Muscle of arm (tissue), 1 donor: ENCODE measurements at regions not wholly inside any gene's neighbourhood (a gene's known extent, or its start where the extent isn't known, plus 50 kb on each side); places are given as distances from the start of the nearest gene placed in this dataset.
"Not testable (repeated sequence)": the region's sequence is repeated elsewhere in the genome, so short reads cannot be mapped to it uniquely, and the experiment has no call there.

Experiments used
- DNase-seq: peaks from one replicate; pipeline ENCODE4 v3.0.0-alpha.2; 2013

DNA sequence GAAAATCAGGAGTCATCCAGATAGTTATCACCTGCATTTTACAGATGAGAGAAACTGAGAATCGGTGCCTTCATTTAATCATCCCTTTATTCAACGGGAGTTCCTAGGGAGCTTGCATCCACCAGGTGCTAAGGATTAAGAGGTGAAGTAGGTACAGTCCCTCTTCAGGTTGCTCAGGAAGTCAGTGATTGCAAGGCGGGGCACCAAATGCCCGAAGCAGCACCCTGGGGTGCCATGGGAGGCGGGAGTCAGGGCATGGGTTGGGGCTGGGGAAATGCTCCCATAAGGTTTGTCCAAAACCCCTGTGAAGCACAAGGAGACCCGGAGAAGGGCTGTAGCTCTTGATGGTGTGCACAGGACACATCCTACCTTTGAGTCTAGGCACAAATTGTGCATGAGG, 98.8 kb upstream of the KLF4 start:
- DNase-seq: no peak

DNA sequence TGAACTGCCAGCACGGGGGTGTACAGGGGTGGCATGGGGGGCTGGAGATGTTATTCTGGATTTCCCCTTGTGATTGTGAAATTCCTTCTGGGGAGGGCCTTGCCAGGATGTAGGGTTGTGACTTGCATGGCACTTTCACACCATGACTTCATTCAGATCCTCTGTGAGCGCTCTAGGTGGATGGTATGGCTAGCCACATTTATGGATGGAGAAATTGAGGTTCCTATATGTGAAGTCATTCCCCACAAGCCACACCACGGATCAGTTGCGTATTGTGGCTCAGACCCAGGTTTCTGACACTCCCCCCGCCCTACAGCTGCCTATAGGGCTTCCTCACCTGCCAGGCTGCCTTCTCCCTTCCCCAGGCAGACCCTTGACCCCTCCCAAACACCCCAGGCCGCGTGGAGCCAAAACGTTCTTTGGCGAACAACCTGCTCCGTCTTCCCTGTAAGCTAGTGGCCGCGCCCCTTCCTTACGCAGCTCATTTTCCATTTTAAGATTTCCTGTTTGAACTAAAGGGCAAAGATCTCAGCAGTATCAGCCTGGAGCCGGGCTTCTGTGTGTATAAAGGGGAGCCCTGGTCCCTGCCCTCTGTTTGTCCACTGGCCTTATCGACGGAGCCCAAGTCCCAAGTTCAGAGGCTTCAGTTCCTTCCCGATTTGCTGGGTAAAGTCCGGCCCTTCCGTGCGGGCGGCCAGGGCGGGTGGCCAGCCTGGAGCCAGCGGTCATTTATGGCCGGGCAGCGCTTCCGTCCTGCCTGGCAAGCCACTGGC, 97.8 kb upstream of the KLF4 start:
- DNase-seq: no peak

DNA sequence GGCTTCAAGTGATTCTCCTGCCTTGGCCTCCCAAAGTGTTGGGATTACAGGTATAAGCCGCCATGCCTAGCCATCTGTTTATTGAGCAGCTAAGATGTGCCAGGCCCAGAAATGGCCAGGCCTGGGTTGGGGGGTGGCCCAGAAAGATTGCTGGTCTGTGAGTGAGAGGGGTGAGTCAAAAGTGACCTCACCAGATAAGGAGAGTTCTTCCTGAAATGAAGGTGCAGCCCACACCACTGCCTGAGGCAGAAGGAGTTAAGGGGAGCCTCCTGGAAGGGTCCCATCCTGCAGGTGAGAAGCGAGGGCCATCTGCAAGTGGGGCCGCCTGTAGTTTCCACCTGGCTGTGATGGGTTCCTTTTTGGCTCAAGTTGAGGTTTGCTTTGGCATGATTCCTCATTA, 96.9 kb upstream of the KLF4 start:
- DNase-seq: no peak

DNA sequence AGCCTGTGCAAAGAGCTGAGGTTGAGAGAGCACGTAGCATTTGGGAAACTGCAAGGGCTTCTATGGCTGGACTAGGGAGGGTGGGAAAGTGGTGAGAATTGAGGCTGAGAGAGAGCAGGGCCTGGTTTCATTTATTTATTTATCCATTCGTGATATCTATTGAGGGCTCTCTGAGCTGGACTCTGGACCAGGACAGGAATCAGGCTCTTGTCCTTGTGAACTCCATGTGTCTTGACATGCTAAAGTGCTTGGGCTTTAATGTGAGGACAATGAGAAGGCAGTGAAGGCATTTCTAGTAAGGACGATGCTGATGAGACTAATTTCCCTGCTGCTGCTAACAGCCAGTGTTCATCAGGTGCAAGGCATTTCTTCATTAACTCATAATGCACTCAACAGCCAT, 95.9 kb upstream of the KLF4 start:
- no peak for DNase-seq

DNA sequence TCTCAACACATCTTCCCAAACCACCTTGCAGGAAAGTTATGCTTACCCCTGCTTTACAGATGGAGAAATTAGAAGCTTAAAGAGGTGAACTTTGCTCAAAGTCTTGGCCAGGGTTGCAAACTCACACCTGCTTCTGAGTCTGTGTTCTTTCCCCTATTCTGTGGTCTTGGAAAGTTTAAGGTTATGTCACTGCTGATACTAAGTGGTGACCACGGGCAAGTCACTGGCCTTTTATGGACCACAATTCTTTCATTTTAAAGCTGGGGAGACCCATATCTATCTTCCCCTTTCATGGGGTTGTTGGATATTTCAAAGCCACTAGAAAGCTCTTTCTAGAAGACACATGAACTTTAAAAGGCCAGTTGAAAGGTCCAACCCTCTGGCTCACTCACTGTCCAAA, 95.4 kb upstream of the KLF4 start:
- DNase-seq: no peak

DNA sequence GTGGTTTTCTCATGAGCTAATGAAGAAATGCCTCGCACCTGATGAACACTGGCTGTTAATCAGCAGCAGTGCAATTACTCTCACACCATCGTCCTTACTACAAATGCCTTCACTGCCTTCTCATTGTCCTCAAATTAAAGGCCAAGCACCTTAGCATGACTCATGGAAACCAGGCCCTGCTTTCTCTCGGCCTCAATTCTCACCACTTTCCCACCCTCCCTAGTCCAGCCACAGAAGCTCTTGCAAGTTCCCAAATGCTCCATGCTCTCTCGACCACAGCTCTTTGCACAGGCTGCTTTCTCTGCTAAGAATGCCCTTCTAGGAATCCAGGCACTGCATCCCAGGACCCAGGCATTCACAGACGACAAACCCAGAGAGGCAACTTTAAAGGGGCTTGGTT, 94.6 kb upstream of the KLF4 start:
- DNase-seq: no peak

DNA sequence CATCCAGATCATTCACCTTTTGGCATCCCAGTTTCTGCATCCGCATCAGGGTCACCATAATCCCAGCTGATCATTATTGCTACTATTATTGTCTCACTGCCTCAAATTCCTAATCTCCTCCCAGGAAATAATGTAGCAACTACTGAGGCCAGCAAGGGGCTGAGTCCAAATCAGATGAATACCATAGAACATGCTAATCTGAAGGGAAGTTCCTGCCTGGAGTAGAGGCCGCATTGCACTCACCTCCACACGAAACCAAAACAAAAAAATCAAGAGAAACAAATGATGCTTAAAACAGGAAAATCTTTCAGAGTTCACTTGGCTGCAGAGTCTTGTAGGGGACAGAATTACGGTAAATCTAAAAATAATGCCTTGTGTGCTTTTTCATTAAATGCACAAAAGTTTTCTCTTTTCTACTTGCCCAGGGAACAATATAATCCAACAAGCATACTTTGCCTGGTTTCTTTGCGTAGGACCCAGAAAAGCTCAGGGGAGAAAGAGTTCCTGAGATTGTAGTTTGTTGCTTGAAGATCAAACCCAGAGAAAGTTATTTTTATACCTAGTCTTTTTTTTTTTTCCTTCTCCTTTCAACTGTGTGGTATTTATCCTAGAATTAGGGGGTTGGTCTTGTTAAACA, 87.7 kb upstream of the KLF4 start:
- no peak for DNase-seq

DNA sequence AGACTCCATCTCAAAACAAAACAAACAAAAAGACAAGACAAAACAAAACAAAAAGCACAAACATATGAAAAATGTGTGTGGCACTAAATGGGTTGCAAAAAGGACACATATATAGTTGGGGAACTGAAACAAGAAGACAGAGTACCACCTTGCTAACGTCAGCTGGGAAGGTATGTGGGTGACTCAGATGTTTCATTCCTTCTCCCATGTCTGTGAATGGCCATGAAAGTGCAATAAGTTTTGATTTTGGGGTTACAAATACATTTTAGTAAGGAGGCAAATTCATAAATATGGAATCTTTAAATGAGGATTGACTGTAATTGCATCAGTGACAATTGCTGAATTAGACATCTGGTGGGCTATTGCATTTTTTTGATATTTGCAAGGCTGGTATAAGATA, 81.6 kb upstream of the KLF4 start:
- DNase-seq: no peak

DNA sequence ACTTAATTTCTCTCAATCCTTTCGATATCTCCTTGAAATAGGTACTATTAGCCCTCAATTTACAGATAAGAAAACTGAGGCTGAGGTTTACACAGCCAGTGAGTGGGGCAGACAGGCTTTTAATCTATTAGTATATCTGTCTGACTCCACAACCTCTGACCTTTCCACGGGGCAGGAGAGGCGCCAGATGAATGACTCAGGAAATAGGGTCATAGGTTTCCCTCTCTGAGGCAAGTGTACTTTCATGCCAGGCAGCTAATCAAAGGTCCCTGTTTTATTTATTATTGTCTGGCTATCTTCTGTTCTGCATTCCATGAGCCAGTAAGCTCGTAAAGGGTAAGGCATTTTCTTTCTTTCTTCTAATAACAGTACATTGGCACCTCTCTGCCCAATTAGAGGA, 79.6 kb upstream of the KLF4 start:
- no peak for DNase-seq

DNA sequence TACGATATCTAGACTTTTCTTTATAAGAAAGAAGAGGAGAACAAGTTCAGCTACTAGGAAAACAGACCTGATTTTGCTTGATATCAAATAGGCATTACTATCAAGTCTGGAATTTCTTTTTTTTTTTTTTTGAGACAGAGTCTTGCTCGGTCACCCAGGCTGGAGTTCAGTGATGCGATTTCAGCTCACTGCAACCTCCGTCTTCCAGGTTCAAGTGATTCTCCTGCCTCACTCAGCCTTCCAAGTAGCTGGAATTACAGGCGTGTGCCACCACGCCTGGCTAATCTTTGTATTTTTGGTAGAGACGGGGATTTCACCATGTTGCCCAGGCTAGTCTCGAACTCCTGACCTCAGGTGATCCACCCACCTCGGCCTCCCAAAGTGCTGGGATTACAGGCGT, 78.8 kb upstream of the KLF4 start:
- DNase-seq: not testable (repeated sequence)

DNA sequence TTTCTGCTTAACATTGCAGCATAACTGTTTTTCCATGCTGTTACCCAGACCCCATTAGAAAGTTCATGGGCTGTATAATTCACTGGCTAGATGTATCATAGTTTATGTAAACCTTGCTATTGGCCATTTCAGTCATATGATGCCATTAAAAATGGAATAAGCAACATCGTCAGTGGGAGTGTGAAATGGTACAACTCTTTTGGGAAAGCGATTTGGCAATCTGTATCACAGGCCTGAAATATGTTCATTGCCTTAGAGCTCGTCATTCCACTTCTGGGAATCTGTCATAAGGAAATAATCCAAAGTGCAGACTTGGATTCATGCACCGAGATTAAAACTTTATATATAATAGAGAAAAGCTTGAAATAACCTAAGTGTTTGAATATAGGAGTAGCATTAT, 77.9 kb upstream of the KLF4 start:
- no peak for DNase-seq

DNA sequence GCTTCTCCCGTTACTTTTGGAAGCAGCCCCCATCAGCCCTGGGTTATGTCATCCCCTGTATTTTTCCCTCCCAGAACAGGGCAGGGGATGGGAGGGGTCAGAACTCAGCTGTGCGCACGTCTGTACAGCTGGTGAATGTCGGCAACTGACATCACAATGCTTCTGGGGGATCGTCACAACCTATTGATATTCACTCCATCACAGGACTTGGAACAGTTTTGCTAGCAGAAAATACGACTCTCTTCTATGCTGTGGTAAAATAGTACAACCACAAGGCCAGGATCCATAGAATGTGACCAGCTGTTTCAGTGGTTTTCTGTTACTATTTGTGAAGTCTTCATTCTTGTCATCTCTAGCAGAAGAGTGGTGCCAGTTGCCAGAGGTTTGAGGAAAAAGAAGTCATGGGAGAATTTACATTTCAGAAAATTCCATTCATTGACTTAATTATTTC, 77.1 kb upstream of the KLF4 start:
- peak; percentile 63 for DNase-seq

DNA sequence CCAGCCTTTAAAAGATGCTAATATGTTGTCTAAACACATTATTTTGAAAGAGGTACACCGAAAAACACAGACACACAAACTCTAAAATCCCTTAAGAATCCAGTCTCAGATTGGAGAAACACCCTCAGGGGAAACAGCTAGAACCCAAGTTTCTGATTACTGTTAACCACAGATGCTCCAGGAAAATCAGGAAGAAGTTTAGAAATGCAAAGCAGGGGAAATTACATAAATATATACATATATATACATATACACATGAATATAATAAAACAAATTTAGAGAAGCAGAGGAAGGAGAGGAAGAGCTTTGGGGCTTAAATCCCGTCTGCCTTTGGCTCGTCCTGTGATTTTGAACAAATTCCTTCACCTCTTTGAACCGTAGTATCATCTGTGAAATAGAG, 73.2 kb upstream of the KLF4 start:
- DNase-seq: no peak

DNA sequence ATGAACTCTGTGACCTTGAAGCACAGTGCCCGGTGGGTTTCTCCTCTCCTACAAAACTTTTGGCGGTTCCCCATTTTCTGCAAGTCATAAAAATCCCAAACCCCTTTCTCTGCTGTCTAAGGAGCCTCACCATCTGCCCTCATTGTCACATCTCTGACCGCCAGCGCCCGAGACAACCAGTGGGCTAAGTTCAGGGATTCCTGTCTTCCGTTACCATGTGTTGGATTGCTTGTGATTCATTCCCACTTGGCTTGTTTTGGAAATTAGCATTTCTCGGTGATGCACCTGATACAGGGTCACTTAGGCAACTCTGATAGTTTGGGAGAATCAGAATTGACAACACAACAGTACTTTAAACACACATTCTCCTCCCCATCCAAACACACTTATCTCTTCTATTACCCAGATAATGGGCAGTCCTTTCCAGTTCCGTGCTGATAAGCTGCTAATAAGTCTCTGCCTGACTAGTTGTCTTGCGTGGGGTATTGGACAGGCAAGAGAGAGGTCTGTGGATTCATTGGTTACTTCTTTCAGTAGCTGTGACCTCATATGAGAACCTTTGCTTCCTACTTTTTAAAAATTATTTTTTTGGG, 70.0 kb upstream of the KLF4 start:
- no peak for DNase-seq

DNA sequence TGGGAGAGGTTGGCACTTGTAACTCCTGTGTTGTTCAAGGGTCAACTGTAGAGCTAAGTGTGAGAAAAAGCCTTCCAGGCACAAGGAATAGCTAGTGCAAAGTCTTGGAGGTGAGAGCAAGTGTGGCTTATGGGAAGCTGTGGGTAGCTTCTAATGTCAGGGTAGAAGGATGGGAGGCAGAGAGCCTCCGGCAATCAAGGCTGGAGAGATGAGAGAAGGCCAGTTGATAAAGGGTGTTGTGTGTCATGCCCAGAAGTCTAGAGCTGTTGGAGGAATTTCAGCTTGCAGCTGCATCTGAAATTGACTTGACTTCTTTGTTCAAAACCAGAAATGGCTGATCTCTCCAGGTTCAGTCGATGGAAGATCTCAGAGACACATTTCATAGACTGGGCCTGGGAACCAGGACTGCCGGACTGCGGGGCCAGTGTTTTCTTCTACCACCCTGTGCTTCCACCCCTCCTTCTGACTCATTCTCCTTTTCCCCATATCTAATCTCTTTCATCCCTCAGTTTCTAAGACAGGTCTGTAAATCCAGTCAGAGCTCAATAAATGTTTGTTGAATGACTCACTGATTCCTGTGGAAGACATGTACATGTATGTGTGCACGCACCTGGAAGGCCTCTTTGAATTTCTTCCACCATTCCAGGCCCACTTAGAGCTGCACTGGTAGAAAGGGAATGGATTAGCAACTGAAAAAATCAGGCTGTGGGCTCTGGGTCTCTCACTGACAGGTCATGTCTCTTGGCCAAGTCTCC, 67.8 kb upstream of the KLF4 start:
- DNase-seq: no peak

DNA sequence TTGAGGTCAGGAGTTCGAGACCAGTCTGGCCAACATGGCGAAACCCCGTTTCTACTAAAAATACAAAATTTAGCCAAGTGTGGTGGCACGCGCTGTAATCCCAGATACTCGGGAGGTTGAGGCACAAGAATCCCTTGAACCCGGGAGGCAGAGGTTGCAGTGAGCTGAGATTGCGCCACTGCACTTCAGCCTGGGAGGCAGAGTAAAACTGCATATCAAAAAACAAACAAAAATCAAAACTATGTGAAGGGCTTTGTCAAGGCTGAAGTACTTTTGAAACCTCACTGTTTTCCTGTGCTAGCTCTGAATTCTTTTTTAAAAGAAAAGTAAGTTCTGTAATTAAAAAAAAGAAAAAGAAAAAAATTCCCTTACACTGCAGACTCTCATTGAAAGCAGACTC, 65.1 kb upstream of the KLF4 start:
- no peak for DNase-seq

DNA sequence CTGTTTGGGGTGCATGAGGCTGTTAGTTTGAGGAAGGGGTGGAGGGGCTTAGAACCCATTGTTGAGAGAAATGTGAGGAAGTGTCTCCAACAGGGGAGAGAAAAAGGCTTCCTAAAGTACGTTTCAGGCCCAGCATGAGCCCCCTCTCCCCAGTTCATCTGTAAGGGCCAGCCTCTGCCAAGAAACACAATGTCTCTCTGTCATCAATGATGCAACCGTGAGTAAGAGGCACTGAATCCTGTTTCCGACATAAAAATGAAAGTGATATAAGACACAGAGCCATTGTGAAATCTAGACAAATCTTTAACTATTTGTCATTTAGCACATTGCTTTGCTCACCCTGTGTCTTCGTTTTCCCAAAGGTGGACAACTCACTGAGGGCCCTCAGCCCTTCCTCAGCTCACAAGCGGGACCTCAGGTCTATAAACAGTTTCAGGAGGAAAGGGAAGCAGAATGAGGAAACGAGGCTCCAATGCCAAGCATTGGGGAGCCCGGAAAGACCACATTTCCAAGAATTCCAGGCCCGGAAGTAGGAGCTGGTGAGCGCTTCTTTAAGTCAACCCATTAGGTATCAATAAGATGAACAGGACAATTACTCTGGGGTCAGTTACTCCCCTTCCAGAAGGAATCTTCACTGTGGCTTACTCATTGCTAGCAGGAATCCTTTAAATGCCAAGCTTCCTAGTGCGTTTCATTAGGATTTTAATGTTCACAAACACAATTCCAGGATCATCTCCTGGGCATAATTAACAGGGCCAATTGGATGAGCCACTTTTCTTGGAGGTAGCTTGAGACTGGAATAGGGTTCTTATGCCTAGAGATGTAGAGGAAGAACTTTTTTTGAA, 59.0 kb upstream of the KLF4 start:
- no peak for DNase-seq

DNA sequence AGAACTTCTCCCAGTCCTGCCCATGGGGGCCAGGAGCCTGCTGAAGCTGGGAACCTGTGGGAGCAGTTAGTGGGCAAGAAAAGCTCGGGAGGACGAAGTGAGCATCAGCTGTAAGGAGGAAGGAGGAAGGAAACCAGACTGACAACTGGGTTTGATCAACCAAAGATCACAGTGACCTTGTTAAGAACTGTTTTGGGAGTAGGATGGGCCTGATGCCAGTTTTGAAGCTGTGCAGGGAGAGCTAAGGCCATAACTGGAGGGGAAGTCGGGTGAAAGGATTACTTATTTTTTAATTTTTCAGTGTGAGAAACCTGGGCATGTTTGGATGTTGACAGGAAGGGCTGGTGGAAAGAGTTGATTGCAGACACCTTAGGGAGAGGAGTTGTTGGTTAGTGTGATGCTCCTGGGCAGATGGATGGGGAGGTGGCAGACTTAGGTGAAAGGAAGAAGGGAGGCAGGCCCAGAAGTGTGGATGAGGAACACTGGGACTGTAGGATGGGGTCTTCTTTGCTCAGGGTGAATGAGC, 58.3 kb upstream of the KLF4 start:
- no peak for DNase-seq

DNA sequence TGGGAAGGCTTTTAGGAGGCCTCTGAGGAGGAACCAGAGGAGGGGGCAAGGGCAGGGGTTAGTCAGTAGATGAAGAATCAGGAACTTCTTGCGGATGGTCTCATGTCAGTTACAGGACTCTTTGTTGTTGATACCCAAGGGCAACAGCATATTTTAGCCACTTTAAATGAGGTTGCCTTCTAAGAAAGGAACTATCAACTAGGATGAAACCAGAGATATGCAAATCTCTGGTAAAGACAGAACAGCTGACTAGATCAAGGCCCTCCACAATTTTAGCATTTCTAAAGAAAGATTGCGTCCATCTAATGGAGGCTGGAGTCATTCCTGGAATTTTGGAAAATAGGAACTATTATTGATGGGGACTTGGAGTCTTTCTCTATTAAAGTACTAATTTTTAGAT, 57.7 kb upstream of the KLF4 start:
- DNase-seq: no peak

DNA sequence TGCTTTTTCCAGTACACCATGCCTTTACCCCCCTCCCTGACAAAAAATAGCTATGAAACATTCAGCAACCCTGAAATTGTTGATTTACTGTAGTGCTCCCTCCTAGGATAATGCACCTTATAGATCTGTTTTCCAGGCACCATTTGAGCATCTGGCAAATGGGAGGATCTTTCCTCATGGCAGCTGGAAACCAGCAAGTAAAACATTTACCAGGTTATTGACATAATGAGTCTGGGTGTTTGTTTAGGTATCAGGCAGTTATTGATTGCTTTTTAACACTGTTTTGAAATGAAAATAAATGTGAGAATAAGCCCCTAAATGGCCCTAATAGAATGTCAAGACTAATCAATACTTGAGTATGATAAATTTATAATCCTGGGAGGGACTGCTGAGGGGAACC, 57.3 kb upstream of the KLF4 start:
- DNase-seq: no peak

DNA sequence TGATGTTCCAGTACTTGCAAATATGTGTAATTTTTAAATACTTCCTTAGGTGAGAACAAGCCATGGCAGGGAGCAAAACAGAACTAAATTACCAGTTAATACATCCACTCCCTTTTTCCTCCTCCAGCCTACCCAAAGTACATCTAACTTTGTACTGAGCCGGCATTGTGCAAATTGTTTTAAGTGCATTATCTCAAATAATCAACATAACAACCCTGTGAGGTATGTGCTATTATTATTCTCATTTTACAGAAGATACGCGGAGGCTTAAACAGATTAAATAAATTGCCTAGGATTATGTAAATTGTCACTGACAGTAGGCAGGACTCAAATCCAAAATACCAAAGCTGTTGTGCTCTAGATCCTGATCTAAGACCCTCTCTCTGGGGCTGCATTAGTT, 55.5 kb upstream of the KLF4 start:
- no peak for DNase-seq
